Thyroid gland (tissue), 4 donors: ENCODE measurements at regions not wholly inside any gene's neighbourhood (a gene's known extent, or its start where the extent isn't known, plus 50 kb on each side); places are given as distances from the start of the nearest gene placed in this dataset.

Experiments
- CTCF ChIP-seq, 6 experiments: fragments of 200-600 bp in 3 of 6; fragments of 450-650 bp in 3 of 6; sonication (generic) in 3 of 6; IDR thresholded peaks; one replicate each; pipeline ENCODE4 v1.5.1; 2016 to 2019; ENCODE audit warnings: antibody characterized with exemption in 6 of 6, mild to moderate bottlenecking in 2 of 6, inconsistent platforms in 1 of 6, moderate library complexity in 1 of 6
- POLR2A ChIP-seq, 2 donors: fragments of 450-650 bp; IDR thresholded peaks; one replicate each; pipeline ENCODE4 v1.6.1; 2017; ENCODE audit warnings: antibody characterized with exemption in 2 of 2, mild to moderate bottlenecking in 2 of 2, moderate library complexity in 1 of 2

GRCh38 chr9:118423021-118423420 is 718.8 kb downstream of the TLR4 start:
- TF ChIP-seq POLR2A (IDR thresholded peaks at IDR 0.05), result no peak
- TF ChIP-seq CTCF (IDR thresholded peaks at IDR 0.05), result no peak
